NT2/D1 (cell line): ENCODE measurements at regions not wholly inside any gene's neighbourhood (a gene's known extent, or its start where the extent isn't known, plus 50 kb on each side); places are given as distances from the start of the nearest gene placed in this dataset.

Experiments
- SUZ12 ChIP-seq: IDR thresholded peaks from 2 replicates; pipeline ENCODE4 v1.6.1; 2011; ENCODE audit not compliant: insufficient read length, insufficient read depth; ENCODE audit errors: extremely low read depth
- YY1 ChIP-seq: IDR thresholded peaks from 2 replicates; pipeline ENCODE4 v1.6.1; 2011; ENCODE audit not compliant: insufficient read length, insufficient read depth
- ZNF274 ChIP-seq: IDR thresholded peaks from 2 replicates; pipeline ENCODE4 v1.6.1; 2011; ENCODE audit warnings: mild to moderate bottlenecking, low read depth, low read length

- TF ChIP-seq ZNF274 (no peak), YY1 (no peak), SUZ12 (no peak)
These were observed 166.1 kb downstream of the ANKRD30B start for GRCh38 chr18:14914121-14914520.
